ENCODE measurements at regions not wholly inside any gene's neighbourhood (a gene's known extent, or its start where the extent isn't known, plus 50 kb on each side); places are given as distances from the start of the nearest gene placed in this dataset.
A peak's percentile ranks its signal among the peaks of the same experiment; 100 is the strongest.
"Not testable (repeated sequence)": the region's sequence is repeated elsewhere in the genome, so short reads cannot be mapped to it uniquely, and the experiment has no call there.

DNA sequence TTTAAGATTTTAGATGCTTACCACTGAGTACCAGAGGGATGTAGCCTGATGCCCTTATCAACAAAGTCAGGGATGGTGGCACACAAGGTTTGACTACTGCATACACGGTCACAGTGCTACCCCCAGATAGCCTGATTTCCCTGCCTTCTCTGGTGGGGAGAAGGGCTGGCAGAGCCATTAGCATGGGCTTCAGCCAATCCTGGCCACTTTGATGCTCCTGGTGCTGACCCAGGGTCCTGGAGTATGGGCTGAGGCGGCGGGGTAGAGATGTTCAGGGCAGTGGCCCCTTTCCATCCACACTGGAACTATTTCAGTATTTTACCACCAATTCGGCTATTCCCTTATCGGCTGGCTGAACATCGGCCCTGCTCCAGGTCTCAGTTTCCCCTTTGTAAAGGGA, 83.2 kb downstream of the POTEB3 start:
- not testable (repeated sequence) for ATAC-seq; H3K27ac Mint-ChIP-seq; H3K4me1 Mint-ChIP-seq; DNase-seq (ENCODE audit: low spot score in 2 of 2); H3K36me3 Mint-ChIP-seq; H3K9me3 Mint-ChIP-seq; H3K4me3 Mint-ChIP-seq

DNA sequence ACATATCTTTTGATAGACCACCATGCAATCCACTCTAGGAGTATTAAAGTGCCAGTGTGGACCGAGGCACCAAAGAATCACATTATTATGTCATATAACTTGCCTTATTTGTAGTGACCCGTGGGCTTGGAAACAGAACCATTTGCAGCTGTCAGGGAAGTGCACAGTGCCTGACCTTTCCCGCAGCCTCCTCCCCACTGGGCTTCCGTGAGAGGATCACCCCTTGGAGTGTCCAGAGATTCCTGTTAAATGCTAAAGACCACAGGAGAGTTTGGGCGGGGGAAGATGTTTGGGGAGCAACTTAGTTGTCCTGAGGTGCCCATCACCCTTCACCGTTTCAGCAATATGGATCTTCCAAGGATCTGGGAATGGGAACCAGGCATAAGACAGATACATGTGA, 84.4 kb downstream of the POTEB3 start:
- not testable (repeated sequence) for H3K4me3 Mint-ChIP-seq; H3K36me3 Mint-ChIP-seq; ATAC-seq; H3K4me1 Mint-ChIP-seq; DNase-seq (ENCODE audit: low spot score in 2 of 2); H3K27ac Mint-ChIP-seq; H3K9me3 Mint-ChIP-seq

DNA sequence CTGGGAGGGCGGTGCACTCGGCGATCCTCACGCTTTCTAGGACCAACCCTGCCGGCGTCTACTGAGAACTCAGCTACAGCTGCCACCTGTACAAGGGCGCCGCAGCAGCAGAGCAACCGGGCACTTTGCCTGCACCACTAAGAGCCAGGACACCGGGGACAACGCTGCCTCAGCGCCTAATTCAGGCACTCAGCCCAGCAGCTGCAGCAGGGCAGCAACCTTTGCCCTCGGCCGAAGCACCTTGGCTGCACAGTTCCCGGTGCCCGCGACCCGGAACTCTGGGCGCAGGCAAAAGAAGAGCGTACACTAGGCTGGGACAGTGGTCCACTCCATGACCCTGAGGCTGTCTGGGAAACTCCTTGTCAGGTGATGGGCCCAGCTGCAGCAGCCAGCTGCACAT, 85.7 kb downstream of the POTEB3 start:
- H3K4me1 Mint-ChIP-seq; H3K27ac Mint-ChIP-seq; H3K9me3 Mint-ChIP-seq; H3K4me3 Mint-ChIP-seq; H3K36me3 Mint-ChIP-seq; DNase-seq (ENCODE audit: low spot score in 2 of 2); ATAC-seq: not testable (repeated sequence)

GRCh38 chr15:21352670-21353318, 87.5 kb downstream of the POTEB3 start:
- not testable (repeated sequence) for H3K36me3 Mint-ChIP-seq; H3K27ac Mint-ChIP-seq; H3K4me1 Mint-ChIP-seq; DNase-seq (ENCODE audit: low spot score in 2 of 2); H3K9me3 Mint-ChIP-seq; H3K4me3 Mint-ChIP-seq
- peak; percentile 28 for ATAC-seq

- not testable (repeated sequence) for H3K4me3 Mint-ChIP-seq; H3K9me3 Mint-ChIP-seq; DNase-seq (ENCODE audit: low spot score in 2 of 2); H3K4me1 Mint-ChIP-seq; ATAC-seq; H3K27ac Mint-ChIP-seq; H3K36me3 Mint-ChIP-seq
Measured at GRCh38 chr15:21344960-21345359, 95.3 kb downstream of the POTEB3 start.

- not testable (repeated sequence) for H3K27ac Mint-ChIP-seq; H3K4me1 Mint-ChIP-seq; H3K36me3 Mint-ChIP-seq; H3K4me3 Mint-ChIP-seq; H3K9me3 Mint-ChIP-seq; DNase-seq (ENCODE audit: low spot score in 2 of 2)
- ATAC-seq, result peak; percentile 37
Measured at GRCh38 chr15:21344500-21344899, 95.8 kb downstream of the POTEB3 start.

- H3K9me3 Mint-ChIP-seq; H3K27ac Mint-ChIP-seq; H3K4me3 Mint-ChIP-seq; ATAC-seq; H3K4me1 Mint-ChIP-seq; DNase-seq (ENCODE audit: low spot score in 2 of 2); H3K36me3 Mint-ChIP-seq: not testable (repeated sequence)
Measured at GRCh38 chr15:21337028-21337427, 103.3 kb downstream of the POTEB3 start.

- not testable (repeated sequence) for DNase-seq (ENCODE audit: low spot score in 2 of 2); H3K27ac Mint-ChIP-seq; H3K4me3 Mint-ChIP-seq; H3K9me3 Mint-ChIP-seq; H3K36me3 Mint-ChIP-seq; H3K4me1 Mint-ChIP-seq
- ATAC-seq, result peak; percentile 73
Measured at GRCh38 chr15:21324720-21325460, 115.4 kb downstream of the POTEB3 start.

- ATAC-seq, result peak; percentile 74
- not testable (repeated sequence) for DNase-seq (ENCODE audit: low spot score in 2 of 2); H3K4me3 Mint-ChIP-seq; H3K9me3 Mint-ChIP-seq; H3K36me3 Mint-ChIP-seq; H3K27ac Mint-ChIP-seq; H3K4me1 Mint-ChIP-seq
Measured at GRCh38 chr15:21284353-21284752, 155.9 kb downstream of the POTEB3 start.

GRCh38 chr15:21283210-21283609, 157.1 kb downstream of the POTEB3 start:
- not testable (repeated sequence) for H3K9me3 Mint-ChIP-seq; H3K4me1 Mint-ChIP-seq; H3K4me3 Mint-ChIP-seq; H3K27ac Mint-ChIP-seq; DNase-seq (ENCODE audit: low spot score in 2 of 2); H3K36me3 Mint-ChIP-seq
- peak; percentile 78 for ATAC-seq

DNA sequence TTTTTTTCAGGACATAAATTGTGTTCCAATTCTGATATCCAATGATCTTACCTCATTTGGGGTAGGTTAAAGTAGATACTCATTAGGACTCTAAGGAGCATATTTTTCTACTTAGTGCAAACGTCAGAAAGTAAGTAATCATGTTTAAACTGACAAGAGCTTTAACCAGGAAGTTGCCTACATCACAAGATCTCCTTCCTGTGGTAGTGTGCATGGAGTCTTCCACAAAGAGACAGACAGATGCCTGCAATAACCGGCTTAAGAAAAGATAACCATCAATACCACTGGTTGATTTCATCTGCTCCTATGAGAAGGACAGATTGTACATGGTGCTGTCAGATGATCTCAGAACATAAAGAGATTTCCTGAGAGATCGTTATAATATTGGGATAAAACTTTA, 160.0 kb downstream of the POTEB3 start:
- not testable (repeated sequence) for DNase-seq (ENCODE audit: low spot score in 2 of 2); H3K4me3 Mint-ChIP-seq; ATAC-seq; H3K4me1 Mint-ChIP-seq; H3K27ac Mint-ChIP-seq; H3K9me3 Mint-ChIP-seq; H3K36me3 Mint-ChIP-seq

DNA sequence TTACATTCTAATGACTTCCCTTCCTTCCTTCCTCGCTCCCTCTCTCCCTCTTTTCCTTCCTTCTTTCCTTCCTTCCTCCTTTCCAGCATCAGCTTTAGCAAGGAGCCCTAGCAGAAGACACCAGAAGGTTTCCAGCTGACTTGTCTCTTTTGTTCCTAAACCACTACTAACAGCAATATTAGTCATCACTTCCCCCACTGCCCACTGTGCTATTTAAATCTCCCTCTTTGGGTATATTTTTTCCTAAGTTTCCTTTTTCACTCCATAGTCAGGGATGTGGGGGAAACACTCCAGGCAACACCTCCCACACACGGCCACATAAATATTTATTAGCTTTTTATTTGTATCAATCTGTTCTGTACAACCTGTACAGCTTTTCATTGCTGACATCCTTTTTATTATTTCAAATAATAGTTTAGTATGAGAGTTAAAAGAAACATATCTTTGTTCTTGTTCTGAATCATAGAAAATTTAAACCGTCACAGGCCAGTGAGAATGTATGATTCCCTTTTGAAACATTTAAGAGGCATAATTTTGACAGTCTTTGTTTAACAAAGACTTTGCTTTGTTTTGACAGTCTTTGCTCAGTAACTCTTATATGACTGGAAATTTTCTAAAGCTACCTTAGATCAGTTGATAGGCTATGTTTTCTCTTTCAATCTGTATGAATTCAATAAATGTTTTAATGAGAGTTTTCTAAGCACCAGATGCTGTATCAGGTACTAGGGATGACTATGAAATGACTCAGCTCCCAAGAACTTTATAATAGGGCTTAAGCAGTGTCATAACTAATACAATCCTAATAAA, 167.9 kb downstream of the POTEB3 start:
- not testable (repeated sequence) for H3K27ac Mint-ChIP-seq; H3K36me3 Mint-ChIP-seq; H3K9me3 Mint-ChIP-seq; DNase-seq (ENCODE audit: low spot score in 2 of 2); H3K4me3 Mint-ChIP-seq; H3K4me1 Mint-ChIP-seq
- peak; percentile 58 for ATAC-seq

DNA sequence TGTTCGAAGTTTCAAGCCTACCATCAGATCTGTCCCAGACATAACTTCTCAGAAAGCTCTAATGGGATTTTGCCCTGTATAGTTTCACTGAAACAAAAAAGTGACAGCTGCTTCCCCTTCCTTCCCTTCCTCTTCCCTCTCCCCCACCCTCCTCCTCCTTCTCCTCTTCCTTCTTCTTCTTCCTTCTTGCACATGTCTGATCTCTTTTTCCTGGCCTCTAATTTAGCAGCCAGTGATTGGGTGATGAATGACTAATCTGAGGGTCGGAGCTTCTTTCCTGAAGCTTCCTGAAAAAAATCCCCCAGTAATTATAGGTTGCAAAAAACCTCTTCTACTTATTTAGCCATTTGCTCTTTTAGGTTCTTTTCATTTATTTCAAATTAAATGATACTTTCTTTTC, 168.7 kb downstream of the POTEB3 start:
- Mint-ChIP-seq H3K4me3 (no peak overlapping the region), H3K36me3 (no peaks in the 10 kb centered on the region), H3K9me3 (no peaks in the 10 kb centered on the region), H3K4me1 (peaks cover 6% of the 10 kb centered on the region), H3K27ac (no peak overlapping the region)
- ATAC-seq (no peak), DNase-seq (ENCODE audit: low spot score in 2 of 2) (no peak)

DNA sequence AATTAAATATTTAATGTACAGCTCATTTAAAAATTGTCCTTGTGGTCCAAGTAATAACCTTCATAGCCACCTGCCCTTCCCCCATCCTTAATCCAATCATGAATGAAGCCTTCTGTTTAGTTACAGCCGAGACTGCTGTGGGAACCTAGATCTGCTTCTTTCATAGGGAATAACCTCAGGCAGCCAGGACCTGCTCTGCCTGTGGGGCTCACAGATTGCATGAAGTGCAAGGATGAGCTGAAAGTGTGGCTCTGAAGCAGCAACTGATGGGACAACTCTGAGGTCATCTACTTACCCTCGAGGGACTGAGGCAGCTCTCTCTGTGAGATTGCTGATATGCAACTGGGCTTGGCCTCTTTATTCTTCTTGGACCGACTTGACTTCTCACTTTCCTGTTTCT, 169.8 kb downstream of the POTEB3 start:
- Mint-ChIP-seq H3K27ac (no peak overlapping the region), H3K4me1 (peaks cover 6% of the 10 kb centered on the region), H3K4me3 (no peak overlapping the region), H3K36me3 (no peaks in the 10 kb centered on the region), H3K9me3 (no peaks in the 10 kb centered on the region)
- DNase-seq (ENCODE audit: low spot score in 2 of 2), result no peak
- no peak for ATAC-seq

- not testable (repeated sequence) for H3K4me1 Mint-ChIP-seq; DNase-seq (ENCODE audit: low spot score in 2 of 2); H3K4me3 Mint-ChIP-seq; H3K27ac Mint-ChIP-seq; H3K36me3 Mint-ChIP-seq; H3K9me3 Mint-ChIP-seq; ATAC-seq
Measured at GRCh38 chr15:21269673-21270072, 170.6 kb downstream of the POTEB3 start.

- ATAC-seq, result no peak
- no peak for DNase-seq (ENCODE audit: low spot score in 2 of 2)
- Mint-ChIP-seq H3K36me3 (no peaks in the 10 kb centered on the region), H3K27ac (no peak overlapping the region), H3K4me1 (peaks cover 6% of the 10 kb centered on the region), H3K9me3 (no peaks in the 10 kb centered on the region), H3K4me3 (no peak overlapping the region)
Measured at GRCh38 chr15:21269121-21269520, 171.2 kb downstream of the POTEB3 start.
